Lung (tissue), 11 donors: ENCODE measurements at regions not wholly inside any gene's neighbourhood (a gene's known extent, or its start where the extent isn't known, plus 50 kb on each side); places are given as distances from the start of the nearest gene placed in this dataset.

Source experiments
- ATAC-seq: fragments of 200-7000 bp; cut with Tn5 transposase; one replicate; pipeline ENCODE4 v1.9.1; 2020; ENCODE audit warnings: moderate number of reproducible peaks; ENCODE audit not compliant: insufficient read depth, low FRiP score
- DNase-seq, 3 donors: peaks; one replicate each; pipeline ENCODE4 v3.0.0-alpha.2; 2013 to 2017
- H3K27ac ChIP-seq, 2 donors: one replicate each; pipeline ENCODE4 v1.5.1; 2013; ENCODE audit warnings: mild to moderate bottlenecking in 2 of 2, moderate library complexity in 2 of 2, control low read depth in 1 of 2, inconsistent platforms in 1 of 2, low read depth in 1 of 2, low read length in 1 of 2
- H3K27me3 ChIP-seq, 3 donors: one replicate each; pipeline ENCODE4 v1.5.1; 2013; ENCODE audit warnings: low read length in 2 of 3; ENCODE audit not compliant: control insufficient read depth in 3 of 3, insufficient read depth in 3 of 3
- H3K36me3 ChIP-seq, 4 donors: one replicate each; pipeline ENCODE4 v1.5.1; 2013; ENCODE audit warnings: low read length in 4 of 4, mild to moderate bottlenecking in 1 of 4, moderate library complexity in 1 of 4; ENCODE audit not compliant: control insufficient read depth in 4 of 4, insufficient read depth in 4 of 4
- H3K4me1 ChIP-seq, 5 donors: one replicate each; pipeline ENCODE4 v1.5.1; 2013; ENCODE audit warnings: low read length in 5 of 5, mild to moderate bottlenecking in 2 of 5, moderate library complexity in 1 of 5; ENCODE audit not compliant: control insufficient read depth in 5 of 5, insufficient read depth in 5 of 5
- H3K4me3 ChIP-seq: one replicate; pipeline ENCODE4 v1.5.1; 2013; ENCODE audit warnings: mild to moderate bottlenecking, control low read depth, moderate library complexity
- H3K9ac ChIP-seq, 2 donors: one replicate each; pipeline ENCODE4 v1.5.1; 2013; ENCODE audit warnings: low read length in 2 of 2, control low read depth in 1 of 2; ENCODE audit not compliant: insufficient read depth in 1 of 2
- H3K9me3 ChIP-seq, 4 donors: one replicate each; pipeline ENCODE4 v1.5.1; 2013; ENCODE audit warnings: low read length in 3 of 4, mild to moderate bottlenecking in 1 of 4, moderate library complexity in 1 of 4; ENCODE audit not compliant: control insufficient read depth in 4 of 4, insufficient read depth in 3 of 4
- WGBS, 2 donors: extraction: QIAGEN DNeasy Blood & Tissue Kit; methylation state at CpG; one replicate each; pipeline ENCODE4 v1.1.7; 2013; 5-methylcytosine and 5-hydroxymethylcytosine counted together
- TF ChIP-seq, protein P1 (sequence below): IDR thresholded peaks from 2 replicates; pipeline ENCODE4 v1.5.1; 2012; ENCODE audit warnings: mild to moderate bottlenecking; ENCODE audit errors: control extremely low read depth, extremely low read depth
- donor health status: control.
- donor health status: control.
- donor health status: Bipolar disorder and iron deficiency.
- donor health status: healthy.
- donor health status: DM: yes; HTN: yes; CAD: no.

GRCh38 chr10:133004478-133004877 is 62.1 kb upstream of the CFAP46 start:
- DNase-seq (no peak), ATAC-seq (no peak)
- peaks cover 0 to 7% (median 0%) of the 10 kb centered on the region in 5 donors for H3K4me1 ChIP-seq
- WGBS, 2 donors: 70 to 77% methylated on average over 10 of the region's 10 CpGs
- no peaks in the 10 kb centered on the region for H3K36me3 ChIP-seq
- H3K27ac ChIP-seq: no peak overlapping the region
- no peak overlapping the region for H3K4me3 ChIP-seq
- no peaks in the 10 kb centered on the region for H3K27me3 ChIP-seq
- H3K9me3 ChIP-seq: no peaks in the 10 kb centered on the region
- no peak overlapping the region for H3K9ac ChIP-seq
- TF ChIP-seq, protein P1, sequence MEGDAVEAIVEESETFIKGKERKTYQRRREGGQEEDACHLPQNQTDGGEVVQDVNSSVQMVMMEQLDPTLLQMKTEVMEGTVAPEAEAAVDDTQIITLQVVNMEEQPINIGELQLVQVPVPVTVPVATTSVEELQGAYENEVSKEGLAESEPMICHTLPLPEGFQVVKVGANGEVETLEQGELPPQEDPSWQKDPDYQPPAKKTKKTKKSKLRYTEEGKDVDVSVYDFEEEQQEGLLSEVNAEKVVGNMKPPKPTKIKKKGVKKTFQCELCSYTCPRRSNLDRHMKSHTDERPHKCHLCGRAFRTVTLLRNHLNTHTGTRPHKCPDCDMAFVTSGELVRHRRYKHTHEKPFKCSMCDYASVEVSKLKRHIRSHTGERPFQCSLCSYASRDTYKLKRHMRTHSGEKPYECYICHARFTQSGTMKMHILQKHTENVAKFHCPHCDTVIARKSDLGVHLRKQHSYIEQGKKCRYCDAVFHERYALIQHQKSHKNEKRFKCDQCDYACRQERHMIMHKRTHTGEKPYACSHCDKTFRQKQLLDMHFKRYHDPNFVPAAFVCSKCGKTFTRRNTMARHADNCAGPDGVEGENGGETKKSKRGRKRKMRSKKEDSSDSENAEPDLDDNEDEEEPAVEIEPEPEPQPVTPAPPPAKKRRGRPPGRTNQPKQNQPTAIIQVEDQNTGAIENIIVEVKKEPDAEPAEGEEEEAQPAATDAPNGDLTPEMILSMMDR: no peak

GRCh38 chr10:133003188-133003587 is 60.8 kb upstream of the CFAP46 start:
- Histone ChIP-seq H3K27ac (no peak overlapping the region), H3K36me3 (no peaks in the 10 kb centered on the region), H3K9me3 (no peaks in the 10 kb centered on the region), H3K4me3 (no peak overlapping the region), H3K9ac (no peak overlapping the region), H3K27me3 (no peaks in the 10 kb centered on the region), H3K4me1 (peaks cover 0 to 5% (median 0%) of the 10 kb centered on the region in 5 donors)
- TF ChIP-seq, protein P1: no peak
- DNase-seq (no peak), ATAC-seq (no peak)
- 71 to 82% methylated on average over 3 of the region's 3 CpGs for WGBS, 2 donors

- DNase-seq (no peak), ATAC-seq (no peak)
- no peak overlapping the region for H3K4me3 ChIP-seq
- TF ChIP-seq, protein P1: no peak
- peaks cover 0 to 3% (median 0%) of the 10 kb centered on the region in 3 donors for H3K27me3 ChIP-seq
- peaks cover 0 to 3% (median 0%) of the 10 kb centered on the region in 4 donors for H3K9me3 ChIP-seq
- H3K36me3 ChIP-seq: no peaks in the 10 kb centered on the region
- peaks cover 0 to 5% (median 0%) of the 10 kb centered on the region in 5 donors for H3K4me1 ChIP-seq
- no peak overlapping the region for H3K9ac ChIP-seq
- WGBS, 2 donors: 56 to 70% methylated on average over 2 of the region's 2 CpGs
- no peak overlapping the region for H3K27ac ChIP-seq
Observed at GRCh38 chr10:133002685-133003084, 60.3 kb upstream of the CFAP46 start.

DNA sequence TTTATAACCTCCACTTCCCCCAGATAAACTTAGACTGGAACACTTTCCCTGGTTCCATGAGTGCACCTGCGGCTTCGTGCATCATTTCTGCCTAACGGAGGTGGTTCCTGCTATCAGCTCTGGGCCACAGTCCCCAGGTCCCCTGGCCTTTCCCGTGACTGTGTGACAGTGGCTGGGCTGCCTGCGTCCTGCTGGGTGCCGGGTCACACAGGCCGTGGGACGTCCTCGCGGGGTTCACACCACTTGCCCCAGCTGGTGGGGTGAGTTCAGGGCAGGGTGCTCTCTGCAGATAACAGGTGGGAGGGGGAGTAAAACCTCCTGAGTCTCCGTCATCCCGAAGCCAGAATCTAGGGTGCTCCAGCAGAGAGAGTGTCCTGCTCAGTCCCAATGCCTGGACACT is 58.7 kb upstream of the CFAP46 start:
- no peak for DNase-seq
- Histone ChIP-seq H3K4me3 (no peak overlapping the region), H3K27me3 (peaks cover 0 to 6% (median 4%) of the 10 kb centered on the region in 3 donors), H3K9ac (no peak overlapping the region), H3K9me3 (peaks cover 0 to 3% (median 0%) of the 10 kb centered on the region in 4 donors), H3K36me3 (no peaks in the 10 kb centered on the region), H3K27ac (no peak overlapping the region), H3K4me1 (peaks cover 0 to 5% (median 0%) of the 10 kb centered on the region in 5 donors)
- WGBS, 2 donors: 81 to 82% methylated on average over 12 of the region's 12 CpGs
- TF ChIP-seq, protein P1: no peak
- no peak for ATAC-seq
